HCT116 (cell line): ENCODE measurements at regions not wholly inside any gene's neighbourhood (a gene's known extent, or its start where the extent isn't known, plus 50 kb on each side); places are given as distances from the start of the nearest gene placed in this dataset.

Experiments
- ATAC-seq: fragments of 200-7000 bp; cut with Tn5 transposase; 2 replicates; pipeline ENCODE4 v1.9.1; 2020; ENCODE audit warnings: mild to moderate bottlenecking, moderate library complexity
- BruUV-seq: library from RNA; stranded (reverse); fragments of 400-500 nt; replicated peaks from 2 replicates; lab custom pipeline; 2021; lab: Mats Ljungman, UMichigan
- CTCF ChIA-PET: fragments of 300-600 bp; sonication (Branson Sonifier 250); formaldehyde crosslinking; loops from one replicate; lab custom pipeline; 2021; ENCODE audit warnings: antibody characterized with exemption; lab: Charles Lee
- POLR2A ChIA-PET: fragments of 300-600, 350-600 bp; sonication (Branson Sonifier 250); formaldehyde crosslinking; loops from one replicate; lab custom pipeline; 2021; ENCODE audit warnings: antibody characterized with exemption; lab: Charles Lee
- RAD21 ChIA-PET, 2 experiments: fragments of 300-600 bp; sonication (Branson Sonifier 250); formaldehyde crosslinking; loops; one replicate each; lab custom pipeline; 2023; ENCODE audit warnings: low total read pairs in 2 of 2; ENCODE audit not compliant: uncharacterized antibody in 2 of 2, unreplicated experiment in 2 of 2, low non-redundant PET in 1 of 2; lab: Charles Lee
- DNase-seq: peaks from one replicate; pipeline ENCODE4 v3.0.0-alpha.2; 2010; ENCODE audit warnings: low read depth, low spot score
- H2AFZ ChIP-seq: fragments of 200-600 bp; shearing (Covaris generic), sonication (generic); 2 replicates; pipeline ENCODE4 v1.6.1; 2017; ENCODE audit warnings: low read depth, mixed run types, mixed read lengths, antibody characterized with exemption, low read length; ENCODE audit not compliant: poor library complexity, severe bottlenecking
- H3K27ac ChIP-seq: 2 replicates; pipeline ENCODE4 v1.5.1; 2012; ENCODE audit warnings: low read depth, low read length
- H3K27me3 ChIP-seq: fragments of 200-600 bp; sonication (generic); 2 replicates; pipeline ENCODE4 v1.6.1; 2016; ENCODE audit warnings: mixed run types, low read length, mixed read lengths; ENCODE audit not compliant: insufficient read depth
- H3K36me3 ChIP-seq, 2 experiments: fragments of 200-500 bp in 1 of 2; fragments of 200-600 bp in 1 of 2; sonication (Bioruptor generic) in 1 of 2; sonication (generic) in 1 of 2; 2 replicates each; pipeline versions ENCODE4 v1.5.1 to v1.6.1; 2014 to 2016; ENCODE audit warnings: low read length in 2 of 2, inconsistent platforms in 1 of 2, mixed read lengths in 1 of 2, mixed run types in 1 of 2; ENCODE audit not compliant: insufficient read depth in 2 of 2, control insufficient read depth in 1 of 2
- H3K4me1 ChIP-seq, 2 experiments: fragments of 200-600 bp in 1 of 2; sonication (generic) in 1 of 2; 2 replicates each; pipeline versions ENCODE4 v1.5.1 to v1.6.1; 2012 to 2017; ENCODE audit warnings: low read length in 2 of 2, inconsistent platforms in 1 of 2, mild to moderate bottlenecking in 1 of 2, mixed read lengths in 1 of 2, mixed run types in 1 of 2, moderate library complexity in 1 of 2; ENCODE audit not compliant: insufficient read depth in 2 of 2, control insufficient read depth in 1 of 2
- H3K4me2 ChIP-seq: fragments of 200-600 bp; sonication (generic); 2 replicates; pipeline ENCODE4 v1.6.1; 2017; ENCODE audit warnings: mixed run types, low read length, mixed read lengths
- H3K4me3 ChIP-seq, 2 experiments: fragments of 200-600 bp in 1 of 2; sonication (generic) in 1 of 2; replicated peaks in 1 of 2; 2 replicates each; pipeline ENCODE4 v1.5.1; 2011 to 2016; ENCODE audit warnings: low read length in 2 of 2, control low read depth in 1 of 2, low read depth in 1 of 2, mild to moderate bottlenecking in 1 of 2, mixed read lengths in 1 of 2, mixed run types in 1 of 2
- H3K79me2 ChIP-seq: fragments of 200-600 bp; sonication (generic); 2 replicates; pipeline ENCODE4 v1.6.1; 2017; ENCODE audit warnings: mild to moderate bottlenecking, mixed run types, low read length, moderate library complexity, mixed read lengths; ENCODE audit not compliant: insufficient read depth
- H3K9ac ChIP-seq: fragments of 200-600 bp; sonication (generic); 2 replicates; pipeline ENCODE4 v1.6.1; 2016; ENCODE audit warnings: low read length, mixed read lengths
- H3K9me2 ChIP-seq: fragments of 200-600 bp; sonication (generic), shearing (Covaris generic); 2 replicates; pipeline ENCODE4 v1.6.1; 2017; ENCODE audit warnings: mixed run types, mild to moderate bottlenecking, moderate library complexity; ENCODE audit not compliant: insufficient read depth
- H3K9me3 ChIP-seq, 2 experiments: fragments of 200-500 bp in 1 of 2; fragments of 200-600 bp in 1 of 2; sonication (Bioruptor generic) in 1 of 2; sonication (generic) in 1 of 2; 2 replicates each; pipeline ENCODE4 v1.6.1; 2014 to 2017; ENCODE audit warnings: low read length in 2 of 2, mixed read lengths in 2 of 2, inconsistent platforms in 1 of 2, low read depth in 1 of 2, mild to moderate bottlenecking in 1 of 2, mixed run types in 1 of 2, moderate library complexity in 1 of 2; ENCODE audit not compliant: control insufficient read depth in 1 of 2, insufficient read depth in 1 of 2
- H4K20me1 ChIP-seq: fragments of 200-600 bp; sonication (generic), shearing (Covaris generic); 2 replicates; pipeline ENCODE4 v1.6.1; 2017; ENCODE audit warnings: mixed run types, mild to moderate bottlenecking, moderate library complexity; ENCODE audit not compliant: insufficient read depth
- CEBPB ChIP-seq: IDR thresholded peaks from 2 replicates; pipeline ENCODE4 v1.6.1; 2012; ENCODE audit warnings: low read depth
- EGR1 ChIP-seq: IDR thresholded peaks from 2 replicates; pipeline ENCODE4 v1.6.1; 2012; ENCODE audit warnings: low read depth
- ELF1 ChIP-seq: IDR thresholded peaks from 2 replicates; pipeline ENCODE4 v1.6.1; 2012; ENCODE audit warnings: low read depth, borderline replicate concordance
- FOSL1 ChIP-seq: IDR thresholded peaks from 2 replicates; pipeline ENCODE4 v1.6.1; 2012; ENCODE audit warnings: low read depth
- JUND ChIP-seq: IDR thresholded peaks from 2 replicates; pipeline ENCODE4 v1.6.1; 2012
- MAX ChIP-seq: IDR thresholded peaks from 2 replicates; pipeline ENCODE4 v1.6.1; 2012
- POLR2AphosphoS5 ChIP-seq: IDR thresholded peaks from 2 replicates; pipeline ENCODE4 v1.6.1; 2011; ENCODE audit warnings: mild to moderate bottlenecking, low read depth, low read length, moderate library complexity
- RAD21 ChIP-seq: IDR thresholded peaks from 2 replicates; pipeline ENCODE4 v1.6.1; 2012; ENCODE audit warnings: low read depth, mild to moderate bottlenecking
- SP1 ChIP-seq: IDR thresholded peaks from 2 replicates; pipeline ENCODE4 v1.6.1; 2012; ENCODE audit warnings: low read depth
- SRF ChIP-seq: IDR thresholded peaks from 2 replicates; pipeline ENCODE4 v1.6.1; 2012; ENCODE audit warnings: low read depth
- YY1 ChIP-seq: IDR thresholded peaks from 2 replicates; pipeline ENCODE4 v1.6.1; 2011; ENCODE audit warnings: low read length, low read depth, moderate library complexity, mild to moderate bottlenecking; ENCODE audit not compliant: insufficient replicate concordance; ENCODE audit errors: extremely low read depth
- ZBTB33 ChIP-seq: IDR thresholded peaks from 2 replicates; pipeline ENCODE4 v1.6.1; 2011; ENCODE audit warnings: mild to moderate bottlenecking, low read length, moderate library complexity; ENCODE audit not compliant: insufficient replicate concordance; ENCODE audit errors: extremely low read depth
- ZNF274 ChIP-seq: fragments of 200-500 bp; sonication (Bioruptor generic); IDR thresholded peaks from 2 replicates; pipeline ENCODE4 v1.6.1; 2014; ENCODE audit warnings: mild to moderate bottlenecking, low read depth, low read length, inconsistent platforms
- intact Hi-C: fragments of 100-400 bp; cut with micrococcal nuclease; formaldehyde crosslinking; loops from 2 replicates; pipeline ENCODE4 v1.10.0; 2022

GRCh38 chr6:21987501-21987957 is 309.3 kb downstream of the PRL start:
- ATAC-seq (peak; percentile 93), DNase-seq (peak; percentile 58)
- Histone ChIP-seq H3K27ac (no peak overlapping the region), H4K20me1 (no peaks in the 10 kb centered on the region), H3K9ac (0 out of 2 replicates have a peak overlapping the region, but pooled peaks have one; percentile 0), H3K4me3 (peak overlapping the region; percentile 6 to 28; a peak in 2 of 4 replicates), H3K36me3 (no peaks in the 10 kb centered on the region), H3K79me2 (no peaks in the 10 kb centered on the region), H2AFZ (peak overlapping the region; percentile 84), H3K9me2 (no peaks in the 10 kb centered on the region), H3K9me3 (no peaks in the 10 kb centered on the region), H3K27me3 (no peaks in the 10 kb centered on the region), H3K4me1 (peaks cover 7 to 16% of the 10 kb centered on the region in 2 experiments), H3K4me2 (peak overlapping the region; percentile 64)
- RAD21 ChIA-PET = no interaction called here
- POLR2A ChIA-PET = no interaction called here
- no TSS peak for BruUV-seq
- TF ChIP-seq SRF = no peak
- peak; percentile 47; the same call in 1 of the 2 replicates for TF ChIP-seq SP1
- TF ChIP-seq YY1 = no peak
- no peak for TF ChIP-seq FOSL1
- TF ChIP-seq JUND = no peak
- TF ChIP-seq ZBTB33 = no peak
- TF ChIP-seq EGR1 = no peak
- no peak for TF ChIP-seq ZNF274
- TF ChIP-seq MAX = peak; percentile 39; the same call in 1 of the 2 replicates
- TF ChIP-seq POLR2AphosphoS5 = peak; percentile 51; the same call in 1 of the 2 replicates
- TF ChIP-seq RAD21 = no peak
- TF ChIP-seq CEBPB = no peak; the same call in 1 of the 2 replicates
- peak; percentile 53 for TF ChIP-seq ELF1
- intact Hi-C loops = no loop called here
- CTCF ChIA-PET = no interaction called here
